H1 (cell line): ENCODE measurements at regions not wholly inside any gene's neighbourhood (a gene's known extent, or its start where the extent isn't known, plus 50 kb on each side); places are given as distances from the start of the nearest gene placed in this dataset.

Source experiments
- CTCF ChIA-PET: fragments of 300-600 bp; sonication (Branson Sonifier 250); formaldehyde crosslinking; loops from one replicate; lab custom pipeline; 2021; ENCODE audit not compliant: partially characterized antibody; lab: Charles Lee
- POLR2A ChIA-PET: fragments of 300-600 bp; sonication (Branson Sonifier 250); formaldehyde crosslinking; loops from one replicate; lab custom pipeline; 2021; ENCODE audit warnings: inconsistent platforms; ENCODE audit not compliant: partially characterized antibody; lab: Charles Lee
- DNase-seq, 2 experiments: peaks; one replicate each; pipeline versions ENCODE4 v3.0.0 to v3.0.0-alpha.2; 2010 to 2022; ENCODE audit warnings: low spot score in 2 of 2, low read depth in 1 of 2, mixed read lengths in 1 of 2
- FAIRE-seq: peaks from 2 replicates; lab custom pipeline; 2011; peaks lifted over from hg19 to GRCh38; lab: Jason Lieb, UNC
- H2AFZ ChIP-seq: 2 replicates; pipeline ENCODE4 v1.8.1; 2012; ENCODE audit warnings: low read length, inconsistent platforms
- H2AK5ac ChIP-seq: 2 replicates; pipeline ENCODE4 v1.6.1; 2013; ENCODE audit warnings: low read depth, low read length
- H2BK120ac ChIP-seq: replicated peaks from 2 replicates; pipeline ENCODE3; 2013; ENCODE audit warnings: low read depth, low read length, inconsistent platforms
- H2BK12ac ChIP-seq: 2 replicates; pipeline ENCODE4 v1.6.1; 2013; ENCODE audit warnings: low read depth, low read length
- H2BK15ac ChIP-seq: 2 replicates; pipeline ENCODE4 v1.6.1; 2013; ENCODE audit warnings: low read length
- H2BK20ac ChIP-seq: 2 replicates; pipeline ENCODE4 v1.6.1; 2013; ENCODE audit warnings: low read length
- H2BK5ac ChIP-seq: 2 replicates; pipeline ENCODE4 v1.6.1; 2013; ENCODE audit warnings: low read depth, low read length
- H3K14ac ChIP-seq: 2 replicates; pipeline ENCODE4 v1.6.1; 2013; ENCODE audit warnings: inconsistent platforms; ENCODE audit not compliant: insufficient read length
- H3K18ac ChIP-seq: 2 replicates; pipeline ENCODE4 v1.6.1; 2013; ENCODE audit warnings: low read length; ENCODE audit errors: extremely low read depth
- H3K23ac ChIP-seq: 2 replicates; pipeline ENCODE4 v1.6.1; 2013; ENCODE audit warnings: inconsistent platforms; ENCODE audit not compliant: insufficient read length
- H3K23me2 ChIP-seq: 2 replicates; pipeline ENCODE4 v1.6.1; 2013; ENCODE audit warnings: low read depth, low read length
- H3K27ac ChIP-seq: 2 replicates; pipeline ENCODE4 v1.6.1; 2011; ENCODE audit warnings: low read depth, low read length, inconsistent platforms
- H3K27me3 ChIP-seq, 4 experiments: replicated peaks in 1 of 4; 1 replicate in 1 of 4; 2 replicates in 3 of 4; pipeline versions ENCODE4 v1.6.1 to v1.8.1; 2011 to 2013; ENCODE audit warnings: low read length in 3 of 4, mild to moderate bottlenecking in 3 of 4, inconsistent platforms in 2 of 4, mixed read lengths in 2 of 4, moderate library complexity in 1 of 4; ENCODE audit not compliant: control insufficient read depth in 3 of 4, insufficient read depth in 3 of 4; ENCODE audit errors: extremely low read depth in 1 of 4
- H3K36me3 ChIP-seq, 4 experiments: 2 replicates each; pipeline versions ENCODE4 v1.6.1 to v1.8.1; 2011 to 2013; ENCODE audit warnings: mild to moderate bottlenecking in 4 of 4, low read length in 3 of 4, moderate library complexity in 2 of 4, control low read depth in 1 of 4, inconsistent platforms in 1 of 4; ENCODE audit not compliant: insufficient read depth in 4 of 4, control insufficient read depth in 2 of 4
- H3K4ac ChIP-seq: replicated peaks from 2 replicates; pipeline ENCODE3; 2013; ENCODE audit warnings: low read length, low read depth, mixed read lengths, inconsistent platforms; ENCODE audit not compliant: insufficient read length
- H3K4me1 ChIP-seq, 4 experiments: replicated peaks in 1 of 4; 1 replicate in 1 of 4; 2 replicates in 3 of 4; pipeline versions ENCODE4 v1.6.1 to v1.8.1; 2011 to 2013; ENCODE audit warnings: low read length in 3 of 4, inconsistent platforms in 2 of 4, mixed read lengths in 1 of 4; ENCODE audit not compliant: insufficient read depth in 4 of 4, control insufficient read depth in 3 of 4
- H3K4me2 ChIP-seq, 2 experiments: 2 replicates each; pipeline versions ENCODE4 v1.6.1 to v1.8.1; 2011 to 2013; ENCODE audit warnings: low read depth in 2 of 2, low read length in 2 of 2, control low read depth in 1 of 2, inconsistent platforms in 1 of 2, mild to moderate bottlenecking in 1 of 2; ENCODE audit not compliant: insufficient read depth in 1 of 2
- H3K4me3 ChIP-seq, 4 experiments: fragments of 200-600, 300-600 bp in 1 of 4; sonication (generic), shearing (Covaris generic), sonication (Bioruptor Twin) in 1 of 4; 2 replicates each; pipeline versions ENCODE4 v1.5.1 to v1.8.1; 2011 to 2016; ENCODE audit warnings: low read length in 4 of 4, low read depth in 3 of 4, control low read depth in 2 of 4, inconsistent platforms in 2 of 4, mild to moderate bottlenecking in 2 of 4, mixed read lengths in 1 of 4, moderate library complexity in 1 of 4; ENCODE audit not compliant: insufficient read depth in 2 of 4; ENCODE audit errors: extremely low read depth in 1 of 4
- H3K56ac ChIP-seq: replicated peaks from 2 replicates; pipeline ENCODE3; 2013; ENCODE audit warnings: low read depth, mild to moderate bottlenecking, mixed read lengths, low read length, inconsistent platforms; ENCODE audit not compliant: insufficient read length
- H3K79me1 ChIP-seq: 2 replicates; pipeline ENCODE4 v1.6.1; 2013; ENCODE audit warnings: low read depth, low read length, control low read depth
- H3K79me2 ChIP-seq, 2 experiments: 2 replicates each; pipeline versions ENCODE4 v1.6.1 to v1.8.1; 2012 to 2013; ENCODE audit warnings: low read length in 2 of 2, mild to moderate bottlenecking in 2 of 2, inconsistent platforms in 1 of 2; ENCODE audit not compliant: insufficient read depth in 2 of 2, control insufficient read depth in 1 of 2
- H3K9ac ChIP-seq, 4 experiments: replicated peaks in 1 of 4; 1 replicate in 1 of 4; 2 replicates in 3 of 4; pipeline versions ENCODE4 v1.6.1 to v1.8.1; 2011 to 2013; ENCODE audit warnings: low read depth in 3 of 4, low read length in 3 of 4, control low read depth in 2 of 4, mild to moderate bottlenecking in 2 of 4, moderate library complexity in 2 of 4, inconsistent platforms in 1 of 4; ENCODE audit errors: extremely low read depth in 1 of 4
- H3K9me3 ChIP-seq, 2 experiments: 2 replicates each; pipeline versions ENCODE4 v1.6.1 to v1.8.1; 2012 to 2013; ENCODE audit warnings: mild to moderate bottlenecking in 2 of 2, moderate library complexity in 2 of 2, control low read depth in 1 of 2, inconsistent platforms in 1 of 2, low read depth in 1 of 2, low read length in 1 of 2, mixed read lengths in 1 of 2; ENCODE audit not compliant: insufficient read depth in 2 of 2
- H4K20me1 ChIP-seq, 2 experiments: replicated peaks in 1 of 2; 2 replicates each; pipeline versions ENCODE3 to v1.8.1; 2011 to 2013; ENCODE audit warnings: inconsistent platforms in 2 of 2, low read length in 2 of 2, mild to moderate bottlenecking in 1 of 2; ENCODE audit not compliant: insufficient read depth in 2 of 2, control insufficient read depth in 1 of 2
- H4K5ac ChIP-seq: 2 replicates; pipeline ENCODE4 v1.6.1; 2013; ENCODE audit warnings: low read length, low read depth, mixed read lengths, inconsistent platforms; ENCODE audit not compliant: insufficient read length
- H4K8ac ChIP-seq: 2 replicates; pipeline ENCODE4 v1.8.0; 2013; ENCODE audit warnings: mild to moderate bottlenecking, moderate library complexity, low read length, inconsistent platforms; ENCODE audit not compliant: insufficient read depth; ENCODE audit errors: extremely low read depth
- H4K91ac ChIP-seq: replicated peaks from 2 replicates; pipeline ENCODE3; 2013; ENCODE audit warnings: low read length, mixed read lengths, inconsistent platforms; ENCODE audit not compliant: insufficient read length
- CHD1 ChIP-seq: IDR thresholded peaks from 2 replicates; pipeline ENCODE4 v1.6.1; 2012; ENCODE audit warnings: low read depth, low read length, improper control_type of control experiment
- GABPA ChIP-seq: IDR thresholded peaks from 2 replicates; pipeline ENCODE4 v1.6.1; 2011; ENCODE audit warnings: mild to moderate bottlenecking, low read length, moderate library complexity, borderline replicate concordance; ENCODE audit not compliant: insufficient read depth
- RBBP5 ChIP-seq: IDR thresholded peaks from 2 replicates; pipeline ENCODE4 v1.7.1; 2012; ENCODE audit warnings: low read depth, mild to moderate bottlenecking, inconsistent platforms, low read length, moderate library complexity, borderline replicate concordance
- SIN3A ChIP-seq, 2 experiments: IDR thresholded peaks in 1 of 2; conservative IDR thresholded peaks in 1 of 2; 2 replicates each; pipeline ENCODE4 v1.6.1; 2011 to 2012; ENCODE audit warnings: low read length in 2 of 2, improper control_type of control experiment in 1 of 2, low read depth in 1 of 2, mild to moderate bottlenecking in 1 of 2
- WGBS, 2 experiments: shearing (Covaris generic) in 1 of 2; methylation state at CpG; one replicate each; pipeline versions ENCODE4 v1.1.6 to v1.1.7; 2013 to 2015; ENCODE audit warnings: low lambda C conversion rate in 2 of 2, mixed read lengths in 2 of 2, inconsistent platforms in 1 of 2, low coverage in 1 of 2, missing lambda C conversion rate in 1 of 2; ENCODE audit not compliant: insufficient replicate concordance in 2 of 2, insufficient coverage in 1 of 2, insufficient read length in 1 of 2; ENCODE audit errors: extremely low coverage in 1 of 2, missing lambda C conversion rate in 1 of 2; 5-methylcytosine and 5-hydroxymethylcytosine counted together

DNA sequence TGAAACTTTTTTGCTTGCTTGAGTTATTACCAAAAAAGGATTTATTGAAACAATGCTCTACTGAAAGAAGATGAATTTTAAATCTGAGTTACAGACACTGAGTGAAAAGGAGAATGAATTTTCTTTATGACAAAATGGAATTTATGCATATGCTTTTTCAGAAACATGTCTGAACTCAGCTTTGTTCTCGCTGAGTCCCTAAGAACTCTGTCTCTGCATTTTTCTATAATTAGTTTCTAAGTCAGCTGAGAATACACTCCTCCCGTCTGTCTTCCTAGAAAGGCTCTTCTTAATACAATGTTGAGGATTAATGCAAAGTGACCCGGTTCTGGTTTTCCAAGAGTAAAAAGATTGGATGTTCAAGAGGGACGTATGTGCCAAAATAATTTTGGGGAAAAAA, 463.5 kb downstream of the NKX6-1 start:
- Histone ChIP-seq H4K5ac (no peak overlapping the region), H3K36me3 (no peaks in the 10 kb centered on the region), H4K20me1 (no peaks in the 10 kb centered on the region), H2BK20ac (no peak overlapping the region), H3K23me2 (no peaks in the 10 kb centered on the region), H2AFZ (no peak overlapping the region), H3K9ac (no peak overlapping the region), H3K23ac (no peak overlapping the region), H2BK120ac (no peak overlapping the region), H2BK12ac (no peak overlapping the region), H2AK5ac (no peak overlapping the region), H3K14ac (no peak overlapping the region), H3K56ac (no peak overlapping the region), H3K4me1 (no peaks in the 10 kb centered on the region), H3K4me3 (no peak overlapping the region), H4K8ac (no peak overlapping the region), H3K18ac (no peak overlapping the region), H3K27me3 (peaks cover 0 to 1% (median 0%) of the 10 kb centered on the region in 4 experiments; a peak in 1 of 7 replicates), H3K79me2 (no peaks in the 10 kb centered on the region), H3K27ac (no peak overlapping the region), H4K91ac (no peak overlapping the region), H3K79me1 (no peaks in the 10 kb centered on the region), H3K9me3 (no peaks in the 10 kb centered on the region), H3K4ac (no peak overlapping the region), H3K4me2 (no peak overlapping the region), H2BK5ac (no peak overlapping the region), H2BK15ac (no peak overlapping the region)
- CTCF ChIA-PET = no interaction called here
- POLR2A ChIA-PET = no interaction called here
- WGBS, 2 experiments = 91% methylated on average over 4 of the region's 4 CpGs; no CpG with 5 or more reads in 1 of the 2 experiments
- FAIRE-seq (no peak), DNase-seq (no peak)
- TF ChIP-seq CHD1 (no peak), GABPA (no peak), SIN3A (conservative IDR thresholded peaks at IDR 0.05 in 1 of 2, IDR thresholded peaks at IDR 0.05 in 1 of 2; ENCODE audit: low read depth in 1 of 2, low read length in 2 of 2) (no peak), RBBP5 (no peak)
